ENCODE measurements at regions not wholly inside any gene's neighbourhood (a gene's known extent, or its start where the extent isn't known, plus 50 kb on each side); places are given as distances from the start of the nearest gene placed in this dataset.

DNA sequence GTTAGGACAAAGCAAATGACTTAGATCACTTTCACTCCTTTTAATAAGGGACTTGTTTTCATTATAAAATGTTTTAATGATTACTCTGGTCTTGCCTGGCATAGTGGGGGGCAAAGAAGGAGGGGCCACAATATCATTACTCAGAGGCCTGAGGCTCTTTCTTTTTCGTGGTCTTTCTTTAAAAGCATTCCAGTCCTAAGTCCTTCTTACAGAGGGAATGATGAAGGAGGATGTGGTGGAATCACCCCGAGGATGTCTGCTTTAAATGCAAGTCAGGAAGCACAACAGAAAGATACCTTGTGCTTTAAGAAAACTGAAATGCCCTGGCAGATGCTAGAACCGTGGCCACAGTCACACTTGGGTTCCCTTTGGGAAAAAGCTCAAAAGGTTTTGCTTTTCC, 379.1 kb downstream of the INHBA start:
- TF ChIP-seq, protein P1, sequence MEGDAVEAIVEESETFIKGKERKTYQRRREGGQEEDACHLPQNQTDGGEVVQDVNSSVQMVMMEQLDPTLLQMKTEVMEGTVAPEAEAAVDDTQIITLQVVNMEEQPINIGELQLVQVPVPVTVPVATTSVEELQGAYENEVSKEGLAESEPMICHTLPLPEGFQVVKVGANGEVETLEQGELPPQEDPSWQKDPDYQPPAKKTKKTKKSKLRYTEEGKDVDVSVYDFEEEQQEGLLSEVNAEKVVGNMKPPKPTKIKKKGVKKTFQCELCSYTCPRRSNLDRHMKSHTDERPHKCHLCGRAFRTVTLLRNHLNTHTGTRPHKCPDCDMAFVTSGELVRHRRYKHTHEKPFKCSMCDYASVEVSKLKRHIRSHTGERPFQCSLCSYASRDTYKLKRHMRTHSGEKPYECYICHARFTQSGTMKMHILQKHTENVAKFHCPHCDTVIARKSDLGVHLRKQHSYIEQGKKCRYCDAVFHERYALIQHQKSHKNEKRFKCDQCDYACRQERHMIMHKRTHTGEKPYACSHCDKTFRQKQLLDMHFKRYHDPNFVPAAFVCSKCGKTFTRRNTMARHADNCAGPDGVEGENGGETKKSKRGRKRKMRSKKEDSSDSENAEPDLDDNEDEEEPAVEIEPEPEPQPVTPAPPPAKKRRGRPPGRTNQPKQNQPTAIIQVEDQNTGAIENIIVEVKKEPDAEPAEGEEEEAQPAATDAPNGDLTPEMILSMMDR (IDR thresholded peaks at IDR 0.05): no peak
- TF ChIP-seq, protein P2, sequence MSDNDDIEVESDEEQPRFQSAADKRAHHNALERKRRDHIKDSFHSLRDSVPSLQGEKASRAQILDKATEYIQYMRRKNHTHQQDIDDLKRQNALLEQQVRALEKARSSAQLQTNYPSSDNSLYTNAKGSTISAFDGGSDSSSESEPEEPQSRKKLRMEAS (IDR thresholded peaks at IDR 0.05): no peak
- no peak for TF ChIP-seq POLR2A (IDR thresholded peaks at IDR 0.05; ENCODE audit: low read length)
- no peak for TF ChIP-seq CEBPB (IDR thresholded peaks at IDR 0.05)
- TF ChIP-seq RAD21 (conservative IDR thresholded peaks at IDR 0.05 in 1 of 2, IDR thresholded peaks at IDR 0.05 in 1 of 2): no peak

Measured in A549 (cell line).